Suprapubic skin (tissue), 3 donors: ENCODE measurements at regions not wholly inside any gene's neighbourhood (a gene's known extent, or its start where the extent isn't known, plus 50 kb on each side); places are given as distances from the start of the nearest gene placed in this dataset.

Experiments used
- CTCF ChIP-seq, 2 donors: fragments of 200-600 bp in 1 of 2; fragments of 450-650 bp in 1 of 2; sonication (generic) in 1 of 2; IDR thresholded peaks; one replicate each; pipeline ENCODE4 v1.5.1; 2016 to 2019; ENCODE audit warnings: antibody characterized with exemption in 2 of 2, mild to moderate bottlenecking in 1 of 2, moderate library complexity in 1 of 2
- EP300 ChIP-seq: sonication (generic); formaldehyde crosslinking; IDR thresholded peaks from one replicate; pipeline ENCODE4 v1.6.1; 2017; ENCODE audit warnings: antibody characterized with exemption
- POLR2A ChIP-seq, 2 donors: fragments of 450-650 bp; IDR thresholded peaks; one replicate each; pipeline ENCODE4 v1.6.1; 2017; ENCODE audit warnings: antibody characterized with exemption in 2 of 2, mild to moderate bottlenecking in 2 of 2, moderate library complexity in 2 of 2

GRCh38 chr13:81283561-81283960 lies 942.6 kb upstream of the SPRY2 start:
- TF ChIP-seq POLR2A (IDR thresholded peaks at IDR 0.05): no peak
- no peak for TF ChIP-seq CTCF (IDR thresholded peaks at IDR 0.05)
- TF ChIP-seq EP300: no peak
